GM20431 (cell line): ENCODE measurements at regions not wholly inside any gene's neighbourhood (a gene's known extent, or its start where the extent isn't known, plus 50 kb on each side); places are given as distances from the start of the nearest gene placed in this dataset.

Experiments
- in situ Hi-C: fragments of 300-500 bp; cut with MseI, MboI; formaldehyde crosslinking; loops from one replicate; pipeline ENCODE4 v1.15.0; 2020; ENCODE audit warnings: low sequenced_read_pairs; ENCODE audit not compliant: unreplicated experiment

DNA sequence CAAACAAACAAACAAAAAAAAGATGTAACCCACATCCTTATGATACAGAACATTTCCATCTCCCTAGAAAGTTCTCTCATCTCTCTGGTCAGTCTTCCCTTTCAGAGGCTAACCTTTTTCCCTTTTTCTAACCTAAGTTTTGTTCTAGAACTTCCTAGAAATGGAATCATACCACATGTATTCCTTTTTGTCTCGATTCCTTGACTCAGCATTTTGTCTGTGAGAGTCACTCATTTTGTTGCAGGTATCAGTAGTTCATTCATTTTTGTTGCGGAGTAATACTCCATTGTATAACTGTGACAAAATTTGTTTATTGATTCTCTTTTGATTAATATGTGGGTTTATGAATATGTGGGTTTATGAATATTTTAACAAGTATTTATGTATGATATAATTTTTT, 400.0 kb upstream of the PDE4D start:
- in situ Hi-C loops, result loop anchor here (25.0 kb wide), 1 partner anchor 369 kb away; no protein-coding TSS in a partner anchor

DNA sequence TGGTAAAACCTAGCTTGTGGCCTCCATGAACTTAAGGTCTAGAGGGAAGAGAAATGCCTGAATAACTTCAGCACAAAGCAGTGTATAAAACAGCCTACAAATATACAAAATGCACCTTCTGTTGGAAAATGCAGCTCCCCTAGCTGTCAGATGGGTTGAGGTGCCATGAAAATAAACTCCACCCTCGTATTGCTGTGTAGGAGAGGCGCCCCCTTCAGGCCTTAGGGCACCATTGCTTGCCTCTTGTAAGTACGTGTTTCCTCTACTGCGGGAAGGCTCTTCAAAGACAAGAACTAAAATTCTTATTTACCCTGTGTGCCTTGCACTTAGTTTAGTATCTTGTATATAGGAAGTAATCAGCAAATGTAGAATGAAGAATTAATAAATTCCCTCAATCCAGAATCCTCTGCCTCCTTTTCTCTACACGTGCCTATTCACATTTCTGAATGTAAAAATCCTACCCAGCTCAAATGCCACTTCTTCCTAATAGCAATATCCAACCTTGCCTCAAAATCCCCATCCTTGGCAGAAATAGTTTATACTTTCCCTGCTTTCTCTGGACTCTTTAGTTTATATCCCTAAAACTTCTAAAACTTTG, 393.7 kb upstream of the PDE4D start:
- in situ Hi-C loops, result loop anchor here (25.0 kb wide), 1 partner anchor 375 kb away; no protein-coding TSS in a partner anchor

DNA sequence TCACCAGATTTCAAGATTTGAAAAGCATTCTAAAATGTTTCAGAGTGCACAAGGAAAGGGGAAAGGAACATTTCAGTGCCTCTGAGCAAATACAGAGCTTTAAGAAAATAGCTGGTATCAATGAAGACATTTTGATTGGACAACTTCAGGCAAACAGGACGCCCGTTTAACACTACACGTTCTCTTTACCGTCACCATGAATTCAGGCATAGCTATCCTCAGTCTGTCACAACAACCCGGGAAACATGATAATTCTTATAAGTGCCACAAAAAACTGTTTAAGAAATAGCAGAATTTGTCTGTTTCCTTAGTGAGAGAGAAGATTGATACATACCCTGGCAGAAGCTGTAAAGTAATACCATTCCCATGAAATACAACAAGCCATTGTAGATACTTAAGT, 392.4 kb upstream of the PDE4D start:
- in situ Hi-C loops, result loop anchor here (25.0 kb wide), 1 partner anchor 376 kb away; no protein-coding TSS in a partner anchor

- in situ Hi-C loops, result loop anchor here (25.0 kb wide), 1 partner anchor 381 kb away; no protein-coding TSS in a partner anchor
Observed at GRCh38 chr5:60280943-60281342, 387.4 kb upstream of the PDE4D start.

- in situ Hi-C loops, result loop anchor here (25.0 kb wide), 1 partner anchor 384 kb away; no protein-coding TSS in a partner anchor
Observed at GRCh38 chr5:60277941-60278340, 384.4 kb upstream of the PDE4D start.

GRCh38 chr5:60274747-60275146, 381.2 kb upstream of the PDE4D start:
- in situ Hi-C loops, result loop anchor here (25.0 kb wide), 1 partner anchor 388 kb away; no protein-coding TSS in a partner anchor

- in situ Hi-C loops, result no loop called here
Observed at GRCh38 chr5:60271517-60271916, 378.0 kb upstream of the PDE4D start.

DNA sequence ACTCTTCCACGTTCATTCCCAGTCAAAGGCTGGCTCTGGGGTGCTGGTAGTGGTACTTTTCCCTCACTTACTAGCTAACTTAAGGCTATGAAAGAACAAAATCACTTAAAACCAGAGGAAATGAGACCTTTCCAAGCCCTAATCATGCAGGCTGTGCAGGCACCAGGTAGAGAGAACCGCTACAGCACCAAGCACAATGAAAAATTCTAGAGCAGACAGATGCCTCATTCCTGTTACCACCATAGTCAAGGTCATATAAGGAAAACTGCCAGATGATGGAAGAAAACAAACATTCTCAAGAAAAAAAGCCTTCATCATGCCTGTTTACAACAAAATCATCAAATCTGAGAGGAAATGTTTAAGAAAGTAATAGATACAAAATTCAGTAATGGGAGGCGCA, 374.4 kb upstream of the PDE4D start:
- in situ Hi-C loops, result no loop called here

DNA sequence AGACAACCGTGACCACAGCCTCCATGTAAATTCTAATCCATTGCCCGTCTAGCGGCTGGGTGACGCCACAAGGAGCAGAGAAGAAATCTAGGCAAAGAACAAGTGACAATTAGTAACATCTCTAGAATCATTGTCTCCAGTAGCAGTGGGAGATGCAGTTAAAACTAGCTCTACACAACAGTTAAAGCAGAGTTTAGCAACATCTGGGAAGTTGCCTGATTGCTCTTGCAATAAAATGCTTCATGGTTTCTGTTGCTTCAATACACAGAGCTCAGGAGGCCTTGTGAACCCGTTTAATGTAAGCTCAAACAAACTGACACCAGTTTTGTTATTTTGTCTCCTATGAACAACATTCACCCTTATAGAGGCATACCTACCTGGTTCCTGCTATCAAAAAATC, 369.8 kb upstream of the PDE4D start:
- in situ Hi-C loops, result no loop called here

GRCh38 chr5:60262576-60263295, 369.2 kb upstream of the PDE4D start:
- in situ Hi-C loops, result no loop called here

DNA sequence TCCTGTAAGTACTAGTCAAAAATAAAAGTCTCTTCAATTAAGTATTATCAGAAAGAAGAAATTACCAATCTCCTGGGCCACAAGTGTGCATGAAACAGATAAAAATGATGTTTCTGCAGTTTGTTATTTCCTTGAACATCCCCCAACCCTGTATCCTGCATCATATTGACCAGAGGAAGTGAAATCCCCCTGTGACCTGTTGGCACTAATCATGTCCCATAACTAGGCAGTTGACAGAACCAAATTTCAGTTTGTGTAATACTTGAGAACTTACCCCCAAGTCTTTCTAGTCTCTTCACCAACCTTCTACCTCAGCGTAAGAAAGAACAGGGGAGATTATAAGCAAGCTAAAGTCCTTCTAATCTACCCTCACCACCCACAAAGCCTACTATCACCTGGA, 368.2 kb upstream of the PDE4D start:
- in situ Hi-C loops, result no loop called here

DNA sequence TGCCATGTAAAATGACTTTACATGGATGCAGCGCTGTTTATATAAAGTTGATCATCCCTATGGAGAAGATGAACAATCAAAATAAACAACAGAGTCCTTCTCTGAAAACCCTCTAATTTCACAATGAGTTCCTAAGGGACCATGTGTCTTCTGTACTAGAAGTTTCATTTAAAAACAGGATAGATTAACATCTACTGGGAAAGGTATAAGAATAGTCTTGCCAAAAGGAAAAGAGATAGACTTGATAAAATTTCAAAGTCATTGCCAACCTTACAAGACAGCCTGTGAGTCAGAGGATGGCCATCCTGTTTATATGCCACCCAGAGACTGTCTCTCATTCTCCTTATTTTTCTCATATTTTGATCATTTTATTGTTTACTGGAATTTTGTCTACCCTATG, 367.1 kb upstream of the PDE4D start:
- in situ Hi-C loops, result no loop called here

DNA sequence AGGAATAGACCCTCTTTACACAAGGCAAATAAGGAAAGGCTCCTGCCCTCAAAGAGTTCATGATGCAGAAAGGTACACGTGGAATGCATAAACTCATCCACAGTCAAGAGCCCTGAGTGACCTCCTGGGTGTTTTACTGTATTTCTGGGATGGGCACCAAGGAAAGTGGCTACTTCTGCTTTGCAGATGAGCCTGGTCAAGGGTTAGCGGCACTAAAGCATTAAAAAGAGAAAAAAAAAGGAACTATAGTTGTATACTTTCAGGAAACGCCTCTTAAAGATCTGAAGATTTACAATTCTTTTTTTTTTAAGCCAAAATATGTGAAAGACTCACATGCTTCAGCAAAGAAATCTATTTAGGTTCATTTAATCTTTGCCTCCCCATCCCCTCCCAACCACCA, 366.2 kb upstream of the PDE4D start:
- in situ Hi-C loops, result no loop called here

- in situ Hi-C loops, result no loop called here
Observed at GRCh38 chr5:60257596-60258271, 364.2 kb upstream of the PDE4D start.

- in situ Hi-C loops, result no loop called here
Observed at GRCh38 chr5:60256546-60256945, 363.0 kb upstream of the PDE4D start.

DNA sequence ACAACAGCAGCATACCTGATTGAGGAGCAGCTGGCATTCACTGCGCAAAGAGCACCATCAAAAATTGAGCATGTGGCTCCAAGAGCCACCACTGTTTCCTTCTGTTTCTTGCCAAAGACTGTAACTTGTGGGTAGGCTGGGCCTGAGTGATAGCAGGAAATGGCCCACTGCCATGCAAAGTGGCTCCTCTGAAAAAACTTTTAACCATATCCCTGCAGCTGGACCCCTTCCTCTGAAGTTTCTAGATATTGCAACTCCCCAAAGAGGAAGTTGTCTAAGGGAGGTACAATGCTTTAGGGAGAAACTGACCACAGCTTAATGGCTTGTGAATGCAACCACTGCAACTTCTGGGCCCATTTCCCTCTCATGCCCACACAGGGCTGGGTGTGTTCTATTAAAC, 355.4 kb upstream of the PDE4D start:
- in situ Hi-C loops, result no loop called here

DNA sequence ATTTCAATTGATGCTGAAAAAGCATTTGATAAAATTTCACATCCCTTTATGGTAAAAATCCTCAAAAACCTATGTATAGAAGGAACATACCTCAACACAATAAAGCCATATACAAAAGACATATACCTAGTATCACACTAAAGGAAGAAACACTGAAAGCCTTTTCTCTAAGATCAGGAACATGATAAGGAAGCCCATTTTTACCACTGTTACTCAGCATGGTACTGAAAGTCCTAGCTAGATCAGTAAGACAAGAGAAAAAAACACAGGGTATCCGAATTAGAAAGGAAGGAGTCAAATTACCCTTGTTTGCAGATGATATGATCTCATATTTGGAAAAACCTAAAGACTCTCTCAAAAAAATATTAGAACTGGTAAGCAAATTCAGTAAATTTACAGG, 350.2 kb upstream of the PDE4D start:
- in situ Hi-C loops, result no loop called here

GRCh38 chr5:60232036-60232795, 338.7 kb upstream of the PDE4D start:
- in situ Hi-C loops, result no loop called here

- in situ Hi-C loops, result no loop called here
Observed at GRCh38 chr5:60230456-60230855, 336.9 kb upstream of the PDE4D start.

DNA sequence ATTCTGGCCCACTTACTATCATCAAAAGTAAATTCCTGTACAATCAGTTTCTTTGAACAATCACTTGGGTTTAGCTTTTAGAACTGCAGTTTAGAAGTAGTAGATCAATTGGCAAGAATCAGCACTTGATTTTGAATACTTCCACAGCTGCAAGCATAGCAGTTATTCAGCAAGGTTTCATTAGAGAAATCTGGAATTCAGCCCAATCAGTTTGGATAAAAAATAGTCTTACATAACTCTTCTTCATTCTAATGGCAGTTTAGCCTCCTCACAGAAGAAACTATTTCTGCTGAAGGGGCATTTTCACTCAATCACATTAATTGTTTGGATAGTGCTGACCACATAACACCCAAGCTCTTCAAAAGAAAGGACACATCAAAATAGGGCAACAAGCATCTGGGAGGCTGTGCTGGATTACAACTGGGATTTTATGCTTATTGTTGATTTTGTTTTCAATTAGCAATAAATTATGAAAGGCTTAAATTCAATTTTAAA, 336.2 kb upstream of the PDE4D start:
- in situ Hi-C loops, result no loop called here
